B cell (primary cell): ENCODE measurements at regions not wholly inside any gene's neighbourhood (a gene's known extent, or its start where the extent isn't known, plus 50 kb on each side); places are given as distances from the start of the nearest gene placed in this dataset.

Experiments used
- ATAC-seq: fragments of 200-7000 bp; cut with Tn5 transposase; one replicate; pipeline ENCODE4 v1.10.0; 2021; ENCODE audit warnings: low read depth, mild to moderate bottlenecking, moderate number of reproducible peaks, moderate library complexity
- CTCF ChIA-PET: fragments of 350-600 bp; sonication (Branson Sonifier 250); formaldehyde crosslinking; loops from one replicate; lab custom pipeline; 2021; ENCODE audit warnings: antibody characterized with exemption, inconsistent platforms; lab: Charles Lee
- POLR2A ChIA-PET: fragments of 350-600 bp; sonication (Branson Sonifier 250); formaldehyde crosslinking; loops from one replicate; lab custom pipeline; 2021; ENCODE audit warnings: antibody characterized with exemption; lab: Charles Lee
- DNase-seq: peaks from one replicate; pipeline ENCODE4 v3.0.0; 2013
- H2AFZ ChIP-seq: 2 replicates; pipeline ENCODE4 v1.6.1; 2012; ENCODE audit warnings: mild to moderate bottlenecking, low read depth, low read length; ENCODE audit not compliant: insufficient read depth, poor library complexity, severe bottlenecking
- H3K27ac ChIP-seq, 2 donors: 1 replicate in 1 of 2; 2 replicates in 1 of 2; pipeline ENCODE4 v1.5.1; 2012 to 2013; ENCODE audit warnings: low read length in 2 of 2, mild to moderate bottlenecking in 2 of 2, moderate library complexity in 1 of 2
- H3K27me3 ChIP-seq, 4 experiments: fragments of 200-600 bp in 1 of 4; sonication (generic) in 1 of 4; replicated peaks in 1 of 4; 1 replicate in 2 of 4; 2 replicates in 2 of 4; pipeline versions ENCODE4 v1.6.1 to v1.7.0; 2013 to 2016; ENCODE audit warnings: low read length in 3 of 4, mild to moderate bottlenecking in 2 of 4, mixed read lengths in 1 of 4, moderate library complexity in 1 of 4; ENCODE audit not compliant: insufficient read depth in 4 of 4, control insufficient read depth in 3 of 4; ENCODE audit errors: control extremely low read depth in 1 of 4
- H3K36me3 ChIP-seq, 2 experiments: replicated peaks in 1 of 2; 1 replicate in 1 of 2; 2 replicates in 1 of 2; pipeline versions ENCODE4 v1.6.1 to v1.7.1; 2013; ENCODE audit warnings: low read length in 1 of 2; ENCODE audit not compliant: insufficient read depth in 2 of 2, control insufficient read depth in 1 of 2; ENCODE audit errors: control extremely low read depth in 1 of 2, extremely low read depth in 1 of 2
- H3K4me1 ChIP-seq, 2 donors: fragments of 200-600 bp in 1 of 2; sonication (generic) in 1 of 2; 1 replicate in 1 of 2; 2 replicates in 1 of 2; pipeline versions ENCODE4 v1.5.1 to v1.6.1; 2013 to 2017; ENCODE audit warnings: low read length in 2 of 2; ENCODE audit not compliant: control insufficient read depth in 2 of 2, insufficient read depth in 2 of 2
- H3K4me2 ChIP-seq: replicated peaks from 2 replicates; pipeline ENCODE3; 2012; ENCODE audit warnings: mild to moderate bottlenecking, low read depth, low read length; ENCODE audit not compliant: poor library complexity, severe bottlenecking
- H3K4me3 ChIP-seq, 5 experiments: fragments of 200-600 bp in 1 of 5; sonication (generic) in 1 of 5; 1 replicate in 3 of 5; 2 replicates in 2 of 5; pipeline versions ENCODE4 v1.5.1 to v1.7.0; 2011 to 2016; ENCODE audit warnings: low read length in 4 of 5, mild to moderate bottlenecking in 4 of 5, low read depth in 2 of 5, control low read depth in 1 of 5, moderate library complexity in 1 of 5; ENCODE audit not compliant: insufficient read depth in 1 of 5; ENCODE audit errors: control extremely low read depth in 1 of 5, extremely low read depth in 1 of 5
- H3K79me2 ChIP-seq: fragments of 200-600 bp; sonication (generic); one replicate; pipeline ENCODE4 v1.6.0; 2016; ENCODE audit warnings: low read length; ENCODE audit not compliant: control insufficient read depth, insufficient read depth
- H3K9ac ChIP-seq: fragments of 200-600 bp; sonication (generic); 2 replicates; pipeline ENCODE4 v1.6.1; 2017; ENCODE audit warnings: mild to moderate bottlenecking, low read length, moderate library complexity
- H3K9me3 ChIP-seq, 3 donors: one replicate each; pipeline versions ENCODE4 v1.6.1 to v1.7.1; 2013; ENCODE audit warnings: low read length in 2 of 3; ENCODE audit not compliant: control insufficient read depth in 2 of 3, insufficient read depth in 1 of 3; ENCODE audit errors: control extremely low read depth in 1 of 3
- H4K20me1 ChIP-seq: 2 replicates; pipeline ENCODE4 v1.6.0; 2012; ENCODE audit warnings: mild to moderate bottlenecking, low read length; ENCODE audit not compliant: insufficient read depth, control insufficient read depth, poor library complexity, severe bottlenecking
- H3K27ac Mint-ChIP-seq: one replicate; pipeline ENCODE4 v1.8.0; 2021; ENCODE audit warnings: mixed read lengths
- H3K27me3 Mint-ChIP-seq: one replicate; pipeline ENCODE4 v1.8.0; 2021; ENCODE audit warnings: mixed read lengths
- H3K4me1 Mint-ChIP-seq: one replicate; pipeline ENCODE4 v1.8.0; 2021; ENCODE audit warnings: mixed read lengths
- H3K4me3 Mint-ChIP-seq: one replicate; pipeline ENCODE4 v1.8.0; 2021; ENCODE audit warnings: mixed read lengths
- H3K9me3 Mint-ChIP-seq: one replicate; pipeline ENCODE4 v1.8.0; 2022; ENCODE audit warnings: mixed read lengths; ENCODE audit not compliant: insufficient read depth
- EZH2 ChIP-seq: IDR thresholded peaks from 2 replicates; pipeline ENCODE4 v1.6.1; 2012; ENCODE audit warnings: borderline replicate concordance, low read depth, mild to moderate bottlenecking, moderate library complexity, low read length; ENCODE audit not compliant: insufficient read depth, poor library complexity, severe bottlenecking
- WGBS: methylation state at CpG from one replicate; pipeline ENCODE4 v1.1.5; 2013; ENCODE audit warnings: missing lambda C conversion rate; ENCODE audit not compliant: insufficient coverage; 5-methylcytosine and 5-hydroxymethylcytosine counted together
- intact Hi-C: fragments of 100-400 bp; cut with micrococcal nuclease; formaldehyde crosslinking; loops from one replicate; pipeline ENCODE4 v1.10.0; 2022
- TF ChIP-seq, protein P1 (sequence below): fragments of 200-600 bp; IDR thresholded peaks from one replicate; pipeline ENCODE4 v1.8.0; 2022; ENCODE audit warnings: antibody characterized with exemption, mild to moderate bottlenecking

DNA sequence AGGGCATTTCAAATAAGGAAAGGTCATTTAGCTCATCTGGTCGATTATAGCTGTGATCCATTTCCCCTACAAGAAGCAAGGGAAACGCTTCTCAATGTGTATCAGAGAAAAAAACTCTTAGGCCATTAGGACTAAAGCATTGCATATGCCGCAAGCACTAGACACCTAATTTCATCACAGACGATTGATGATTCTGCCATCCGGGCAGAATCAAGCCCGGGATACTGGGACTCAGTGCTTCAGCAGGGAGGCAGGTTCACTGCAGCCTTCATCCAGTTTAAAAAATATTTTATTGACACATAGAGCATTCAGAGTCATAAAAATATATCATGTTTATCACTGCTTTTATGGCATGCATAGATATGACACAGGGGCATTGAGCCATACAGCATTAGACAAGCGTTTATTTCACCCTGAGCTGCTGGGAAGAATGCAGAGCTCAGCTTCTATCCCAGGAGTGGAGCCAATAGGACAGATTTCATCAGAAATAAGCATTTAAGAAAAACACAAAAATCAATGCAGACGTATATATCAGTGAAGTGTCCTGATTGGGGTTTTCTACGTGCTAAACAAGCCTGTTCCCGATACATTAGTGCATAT, 806.9 kb downstream of the GALC start:
- Histone ChIP-seq H3K4me3 (no peak overlapping the region), H3K9ac (no peak overlapping the region), H3K27ac (no peak overlapping the region), H3K36me3 (no peaks in the 10 kb centered on the region), H3K79me2 (no peaks in the 10 kb centered on the region), H3K4me2 (no peak overlapping the region), H3K9me3 (peaks cover 0 to 3% (median 0%) of the 10 kb centered on the region in 3 donors), H4K20me1 (no peaks in the 10 kb centered on the region), H3K27me3 (no peaks in the 10 kb centered on the region), H2AFZ (no peak overlapping the region), H3K4me1 (no peaks in the 10 kb centered on the region)
- Mint-ChIP-seq H3K9me3 (peaks cover 12% of the 10 kb centered on the region), H3K4me3 (no peak overlapping the region), H3K4me1 (no peaks in the 10 kb centered on the region), H3K27me3 (no peaks in the 10 kb centered on the region), H3K27ac (no peak overlapping the region)
- WGBS = 64% methylated on average over 5 of the region's 10 CpGs
- ATAC-seq (no peak), DNase-seq (no peak)
- TF ChIP-seq, protein P1, sequence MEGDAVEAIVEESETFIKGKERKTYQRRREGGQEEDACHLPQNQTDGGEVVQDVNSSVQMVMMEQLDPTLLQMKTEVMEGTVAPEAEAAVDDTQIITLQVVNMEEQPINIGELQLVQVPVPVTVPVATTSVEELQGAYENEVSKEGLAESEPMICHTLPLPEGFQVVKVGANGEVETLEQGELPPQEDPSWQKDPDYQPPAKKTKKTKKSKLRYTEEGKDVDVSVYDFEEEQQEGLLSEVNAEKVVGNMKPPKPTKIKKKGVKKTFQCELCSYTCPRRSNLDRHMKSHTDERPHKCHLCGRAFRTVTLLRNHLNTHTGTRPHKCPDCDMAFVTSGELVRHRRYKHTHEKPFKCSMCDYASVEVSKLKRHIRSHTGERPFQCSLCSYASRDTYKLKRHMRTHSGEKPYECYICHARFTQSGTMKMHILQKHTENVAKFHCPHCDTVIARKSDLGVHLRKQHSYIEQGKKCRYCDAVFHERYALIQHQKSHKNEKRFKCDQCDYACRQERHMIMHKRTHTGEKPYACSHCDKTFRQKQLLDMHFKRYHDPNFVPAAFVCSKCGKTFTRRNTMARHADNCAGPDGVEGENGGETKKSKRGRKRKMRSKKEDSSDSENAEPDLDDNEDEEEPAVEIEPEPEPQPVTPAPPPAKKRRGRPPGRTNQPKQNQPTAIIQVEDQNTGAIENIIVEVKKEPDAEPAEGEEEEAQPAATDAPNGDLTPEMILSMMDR = no peak
- no peak for TF ChIP-seq EZH2
- ChIA-PET CTCF (no interaction called here), POLR2A (no interaction called here)
- intact Hi-C loops = no loop called here

DNA sequence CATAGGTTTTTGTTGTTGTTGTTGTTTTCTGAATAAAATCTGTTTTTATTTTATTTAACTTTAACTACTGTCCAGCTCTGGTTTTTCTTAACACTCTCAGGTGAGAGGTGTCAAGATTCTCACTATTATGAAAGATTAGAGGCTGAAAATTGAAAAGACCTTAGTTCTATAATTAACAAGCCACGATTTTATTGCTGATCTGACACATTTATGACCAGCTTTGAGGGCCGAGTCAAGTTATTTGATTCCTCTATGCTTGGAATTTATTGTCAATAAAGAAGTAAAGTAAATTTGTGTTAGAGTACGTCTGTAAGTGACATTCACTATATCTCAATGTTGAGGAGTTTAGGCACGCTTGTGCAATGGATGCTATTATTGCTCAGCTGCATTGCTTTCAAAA, 808.8 kb downstream of the GALC start:
- intact Hi-C loops = no loop called here

More for the DNA sequence above, 808.8 kb downstream of the GALC start:
- no peaks in the 10 kb centered on the region for H3K27me3 Mint-ChIP-seq
- no peak for TF ChIP-seq EZH2
- TF ChIP-seq, protein P1 = no peak
- no peaks in the 10 kb centered on the region for H3K4me1 ChIP-seq
- ATAC-seq = no peak
- ChIA-PET CTCF (no interaction called here), POLR2A (no interaction called here)
- no peaks in the 10 kb centered on the region for H4K20me1 ChIP-seq
- no peaks in the 10 kb centered on the region for H3K79me2 ChIP-seq
- no peak for DNase-seq
- no peak overlapping the region for H3K4me3 ChIP-seq
- H3K9me3 ChIP-seq = peaks cover 0 to 6% (median 0%) of the 10 kb centered on the region in 3 donors
- H3K27me3 ChIP-seq = no peaks in the 10 kb centered on the region
- H3K27ac Mint-ChIP-seq = no peak overlapping the region
- H3K4me3 Mint-ChIP-seq = no peak overlapping the region
- no peaks in the 10 kb centered on the region for H3K4me1 Mint-ChIP-seq
- no peak overlapping the region for H3K9ac ChIP-seq
- H3K36me3 ChIP-seq = no peaks in the 10 kb centered on the region
- no peak overlapping the region for H2AFZ ChIP-seq
- peaks cover 9% of the 10 kb centered on the region for H3K9me3 Mint-ChIP-seq
- no peak overlapping the region for H3K4me2 ChIP-seq
- no peak overlapping the region for H3K27ac ChIP-seq
- WGBS = no CpG with 5 or more reads among the region's 4 CpGs
